Hindlimb muscle (tissue), 1 donor: ENCODE measurements at regions not wholly inside any gene's neighbourhood (a gene's known extent, or its start where the extent isn't known, plus 50 kb on each side); places are given as distances from the start of the nearest gene placed in this dataset.
A peak's percentile ranks its signal among the peaks of the same experiment; 100 is the strongest.
"Not testable (repeated sequence)": the region's sequence is repeated elsewhere in the genome, so short reads cannot be mapped to it uniquely, and the experiment has no call there.

Experiments used
- DNase-seq: peaks from one replicate; pipeline ENCODE4 v3.0.0-alpha.2; 2013

DNA sequence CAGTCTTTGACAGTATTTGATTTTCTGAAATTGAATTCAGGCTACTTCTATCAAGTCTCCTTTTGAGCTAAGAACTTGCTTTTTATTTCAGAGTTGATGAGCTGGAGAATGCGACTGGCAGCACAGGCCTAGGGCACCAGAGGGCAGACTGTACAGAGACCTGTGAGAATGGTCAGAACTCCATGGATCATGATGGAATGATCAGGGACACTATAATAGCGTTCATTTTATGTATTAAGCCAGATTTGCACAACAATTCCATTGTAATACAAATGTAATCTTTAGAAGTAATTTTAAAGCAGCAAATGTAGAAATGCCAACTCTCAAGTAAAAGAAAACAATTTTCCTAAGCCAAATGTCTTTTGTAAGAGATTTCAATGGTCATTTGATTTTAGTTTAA lies 902.4 kb downstream of the NR2F1-AS1 start:
- no peak for DNase-seq

DNA sequence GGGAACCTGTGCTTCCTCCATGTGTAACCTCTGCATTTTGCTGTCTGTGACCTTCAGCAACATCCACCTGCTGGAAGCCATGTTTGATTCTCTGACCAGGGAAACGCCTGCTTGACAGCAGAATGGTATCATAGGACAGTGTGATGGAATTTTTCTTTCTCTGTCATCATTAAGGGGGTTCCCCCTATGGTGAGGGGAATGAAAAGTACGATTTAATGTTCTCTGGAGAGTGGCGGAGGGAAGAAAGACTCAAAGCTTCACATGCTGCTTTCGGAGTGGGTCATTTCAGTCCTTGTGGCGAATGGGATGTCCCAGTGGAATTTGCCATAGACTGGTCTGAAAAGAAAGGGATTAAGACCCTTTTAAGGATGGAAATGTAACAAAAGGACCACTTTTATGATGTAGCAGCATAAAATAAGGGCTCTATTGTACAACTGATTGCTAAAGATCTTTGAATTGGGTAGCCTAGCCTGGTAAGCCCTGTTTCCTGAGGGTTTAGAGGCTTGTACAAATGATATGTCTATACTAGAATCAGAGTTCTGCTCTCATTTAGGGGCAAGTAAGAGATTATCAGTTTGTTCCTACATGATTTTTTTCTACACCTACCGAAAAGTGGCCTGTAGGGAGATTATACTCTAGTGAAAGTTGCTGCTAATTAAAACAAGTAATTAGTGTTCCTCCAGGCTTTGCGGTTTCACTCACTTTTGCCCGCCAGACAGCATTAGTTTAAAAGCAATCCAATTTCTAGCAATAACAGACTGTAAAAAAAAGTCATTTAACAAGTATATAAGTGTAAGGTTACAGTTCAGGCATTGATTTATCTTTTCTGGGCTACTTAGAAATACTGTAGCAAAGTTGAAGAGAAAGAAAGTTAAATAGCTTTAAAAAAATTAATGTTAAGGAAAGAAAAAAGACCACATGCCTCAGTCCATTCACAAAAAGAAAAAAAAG lies 904.5 kb downstream of the NR2F1-AS1 start:
- no peak for DNase-seq

DNA sequence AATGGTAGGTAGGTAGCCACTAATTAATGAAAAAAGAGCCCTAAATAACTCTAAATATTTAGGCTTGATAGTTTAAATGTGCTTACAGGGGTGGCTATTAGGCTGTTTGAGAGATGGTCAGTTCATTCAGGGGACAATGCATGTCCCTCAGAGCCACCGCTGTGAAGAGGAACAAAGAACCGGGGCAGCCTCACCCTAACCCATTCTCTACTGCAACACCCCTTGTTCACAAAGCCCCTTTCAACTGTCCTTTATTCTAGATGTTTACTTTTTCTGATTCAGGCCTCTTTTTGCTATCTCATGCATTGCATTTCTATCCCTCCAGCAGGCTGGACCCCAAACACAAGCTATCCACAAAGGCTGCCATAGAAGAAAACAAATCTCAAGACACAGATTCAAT lies 906.7 kb downstream of the NR2F1-AS1 start:
- DNase-seq = no peak

- DNase-seq = no peak
Observed at GRCh38 chr5:92665506-92665905, 915.5 kb downstream of the NR2F1-AS1 start.

GRCh38 chr5:92662741-92663140 lies 918.3 kb downstream of the NR2F1-AS1 start:
- DNase-seq = no peak

DNA sequence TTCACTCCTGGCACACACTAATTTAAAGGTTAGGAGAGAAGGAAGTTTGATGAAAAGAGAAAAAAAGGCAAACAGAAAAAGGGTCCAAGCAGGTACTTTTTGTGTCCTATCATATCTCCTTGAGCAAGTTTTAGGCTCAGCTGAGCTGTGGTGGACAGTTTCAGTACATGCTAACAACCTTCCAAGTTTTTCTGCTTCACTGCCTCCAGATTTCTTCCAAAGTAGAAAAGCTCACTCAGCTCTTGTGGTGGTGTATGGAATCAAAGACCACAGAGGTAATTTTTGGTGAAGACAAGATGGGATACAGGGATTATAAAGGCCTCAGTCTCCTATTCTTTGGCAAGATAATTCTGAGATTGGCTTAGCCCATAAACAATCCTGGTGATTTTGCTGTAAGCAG lies 921.8 kb downstream of the NR2F1-AS1 start:
- DNase-seq = no peak

DNA sequence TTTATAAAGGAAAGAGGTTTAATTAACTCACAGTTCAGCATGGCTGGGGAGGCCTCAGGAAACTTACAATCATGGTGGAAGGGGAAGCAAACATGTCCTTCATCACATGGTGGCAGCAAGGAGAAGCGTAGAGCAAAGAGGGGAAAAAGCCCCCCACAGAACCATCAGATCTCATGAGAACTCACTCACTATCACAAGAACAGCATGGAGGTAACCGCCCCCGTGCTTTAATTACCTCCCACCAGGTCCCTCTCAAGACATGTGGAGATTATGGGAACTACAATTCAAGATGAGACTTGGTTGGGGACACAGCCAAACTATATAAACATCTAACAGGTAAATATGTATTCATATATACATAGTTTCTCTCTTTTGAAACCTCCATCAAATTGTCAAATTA lies 926.4 kb downstream of the NR2F1-AS1 start:
- not testable (repeated sequence) for DNase-seq

- no peak for DNase-seq
Observed at GRCh38 chr5:92653730-92654461, 927.1 kb downstream of the NR2F1-AS1 start.

DNA sequence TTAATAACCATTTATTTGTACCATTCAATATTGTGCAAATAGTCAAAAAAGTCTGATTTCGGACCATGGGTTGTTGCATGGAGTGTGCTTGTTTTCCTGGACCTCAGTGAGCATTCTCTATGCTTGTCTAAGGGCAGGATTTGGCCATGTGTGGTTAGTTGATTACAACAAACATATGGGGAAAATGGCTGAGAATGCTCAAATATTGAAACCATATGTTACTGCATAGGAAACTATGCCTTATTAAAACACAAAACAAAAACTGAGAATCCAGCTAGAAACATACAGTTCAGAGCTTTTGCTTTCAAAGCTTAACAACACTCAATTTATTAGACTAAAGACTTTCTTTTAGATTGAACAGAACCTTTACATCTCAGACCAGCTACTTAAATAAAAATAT lies 928.3 kb downstream of the NR2F1-AS1 start:
- no peak for DNase-seq

- no peak for DNase-seq
Observed at GRCh38 chr5:92644266-92644886, 936.6 kb downstream of the NR2F1-AS1 start.

GRCh38 chr5:92641031-92641962 lies 939.7 kb downstream of the NR2F1-AS1 start:
- DNase-seq = peak; percentile 30

DNA sequence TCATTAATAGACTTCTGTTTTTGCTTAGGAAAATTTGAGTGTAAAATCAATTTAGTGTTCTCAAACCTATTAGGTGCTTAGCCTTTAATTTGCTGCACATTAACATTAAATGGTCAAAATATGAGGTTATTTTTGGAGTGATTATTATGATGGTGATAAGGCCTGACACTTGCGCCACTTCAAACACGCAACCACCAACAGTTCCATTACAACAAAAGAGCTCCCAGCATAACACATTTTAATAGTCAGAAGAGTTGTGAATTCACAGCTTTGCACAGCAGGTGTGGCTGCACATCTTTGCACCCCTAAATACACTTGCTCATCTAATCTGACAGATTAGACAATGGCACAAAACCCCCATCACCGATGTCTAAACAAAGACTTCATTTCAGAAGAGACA lies 940.7 kb downstream of the NR2F1-AS1 start:
- no peak for DNase-seq

GRCh38 chr5:92637960-92638359 lies 943.1 kb downstream of the NR2F1-AS1 start:
- no peak for DNase-seq

DNA sequence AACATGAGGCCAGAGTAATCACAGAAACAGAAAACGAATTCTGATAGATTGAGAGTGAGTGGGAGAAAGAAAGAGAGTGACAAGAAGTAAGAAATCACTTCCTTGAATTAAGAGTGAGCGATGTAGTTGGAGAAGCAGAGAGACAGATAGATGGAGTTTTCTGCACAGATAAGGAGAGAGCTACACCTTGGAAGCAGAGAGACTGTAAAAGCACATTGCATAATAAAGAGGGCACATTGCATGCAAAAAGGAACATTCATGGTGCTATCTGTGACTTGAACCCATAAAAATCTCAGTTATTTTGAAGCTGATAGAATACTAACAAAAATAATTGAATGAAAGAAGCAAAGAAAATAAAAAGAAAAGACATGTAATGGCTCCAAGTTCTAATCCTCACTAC lies 943.8 kb downstream of the NR2F1-AS1 start:
- DNase-seq = no peak

DNA sequence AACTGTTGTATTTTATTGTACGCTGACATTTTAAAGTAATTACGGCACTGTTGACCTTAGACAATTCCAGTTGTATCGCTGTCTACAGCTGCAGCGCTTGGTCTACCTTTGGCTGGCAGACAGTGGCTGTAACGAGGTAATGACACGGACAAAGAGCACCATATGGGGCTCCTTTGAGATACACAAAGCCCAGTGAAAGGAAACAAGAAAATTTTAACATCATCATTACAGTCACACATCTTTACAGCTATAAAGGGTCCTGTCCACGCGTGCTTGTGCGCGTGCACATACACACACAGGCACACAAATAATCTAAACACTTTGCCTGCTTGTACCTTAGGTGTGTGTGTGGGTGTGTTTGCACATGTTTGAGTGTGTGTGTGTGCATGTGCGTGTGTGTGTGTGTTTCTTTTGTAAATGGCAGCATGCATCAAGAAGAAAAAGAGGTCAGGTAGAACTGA lies 946.0 kb downstream of the NR2F1-AS1 start:
- DNase-seq = no peak

DNA sequence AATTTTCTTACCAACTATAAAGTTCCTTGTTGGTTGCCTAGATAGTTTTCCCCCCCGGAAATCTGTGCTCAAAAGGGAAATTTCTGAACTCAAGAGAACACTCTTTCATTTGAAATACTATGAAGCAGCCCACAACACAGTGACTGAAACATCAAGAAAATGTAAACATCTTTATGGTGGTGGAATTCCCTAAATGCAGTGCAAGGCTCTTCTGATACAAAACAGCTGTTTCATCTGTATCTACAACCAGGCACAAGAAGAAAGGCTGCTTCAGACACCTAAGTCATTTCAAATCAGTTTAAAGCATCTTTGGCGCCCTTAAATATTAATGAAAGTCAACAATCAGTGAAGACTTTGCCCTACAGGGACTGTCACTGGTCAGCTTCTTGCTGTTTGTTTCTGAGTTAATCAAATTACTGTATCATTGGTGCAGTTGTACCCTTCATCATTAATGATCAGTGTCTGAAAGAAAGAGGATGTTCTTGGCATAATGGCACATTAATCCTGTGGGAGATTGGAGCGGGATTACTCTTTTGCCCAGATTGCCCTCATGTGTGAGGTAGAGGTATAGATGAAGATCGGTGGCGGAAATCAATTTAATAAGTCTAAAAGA lies 947.0 kb downstream of the NR2F1-AS1 start:
- DNase-seq = no peak

DNA sequence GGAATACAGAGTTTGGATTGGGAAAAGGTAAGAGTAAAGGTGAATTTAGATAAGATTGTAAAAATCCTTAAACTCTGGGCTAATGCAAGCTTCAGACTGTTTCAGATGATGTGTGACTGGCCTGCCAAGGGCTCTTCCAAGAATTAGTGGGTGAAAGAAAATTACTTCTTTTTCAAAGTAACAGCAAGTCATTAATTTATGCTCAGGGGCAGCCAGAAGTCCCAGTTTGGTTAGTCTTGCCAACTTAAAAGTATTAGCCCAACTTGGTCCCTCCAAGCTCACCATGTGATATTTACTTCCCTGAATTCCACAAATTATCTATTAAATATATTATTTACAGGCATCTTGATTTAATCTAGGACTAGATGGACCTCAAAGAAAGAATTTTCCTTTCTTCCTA lies 947.8 kb downstream of the NR2F1-AS1 start:
- no peak for DNase-seq

- DNase-seq = not testable (repeated sequence)
Observed at GRCh38 chr5:92631237-92631701, 949.8 kb downstream of the NR2F1-AS1 start.

GRCh38 chr5:92629574-92629973 lies 951.4 kb downstream of the NR2F1-AS1 start:
- no peak for DNase-seq

GRCh38 chr5:92629000-92629399 lies 952.0 kb downstream of the NR2F1-AS1 start:
- no peak for DNase-seq

GRCh38 chr5:92627186-92627585 lies 953.8 kb downstream of the NR2F1-AS1 start:
- DNase-seq = no peak
